ENCODE measurements at regions not wholly inside any gene's neighbourhood (a gene's known extent, or its start where the extent isn't known, plus 50 kb on each side); places are given as distances from the start of the nearest gene placed in this dataset.

DNA sequence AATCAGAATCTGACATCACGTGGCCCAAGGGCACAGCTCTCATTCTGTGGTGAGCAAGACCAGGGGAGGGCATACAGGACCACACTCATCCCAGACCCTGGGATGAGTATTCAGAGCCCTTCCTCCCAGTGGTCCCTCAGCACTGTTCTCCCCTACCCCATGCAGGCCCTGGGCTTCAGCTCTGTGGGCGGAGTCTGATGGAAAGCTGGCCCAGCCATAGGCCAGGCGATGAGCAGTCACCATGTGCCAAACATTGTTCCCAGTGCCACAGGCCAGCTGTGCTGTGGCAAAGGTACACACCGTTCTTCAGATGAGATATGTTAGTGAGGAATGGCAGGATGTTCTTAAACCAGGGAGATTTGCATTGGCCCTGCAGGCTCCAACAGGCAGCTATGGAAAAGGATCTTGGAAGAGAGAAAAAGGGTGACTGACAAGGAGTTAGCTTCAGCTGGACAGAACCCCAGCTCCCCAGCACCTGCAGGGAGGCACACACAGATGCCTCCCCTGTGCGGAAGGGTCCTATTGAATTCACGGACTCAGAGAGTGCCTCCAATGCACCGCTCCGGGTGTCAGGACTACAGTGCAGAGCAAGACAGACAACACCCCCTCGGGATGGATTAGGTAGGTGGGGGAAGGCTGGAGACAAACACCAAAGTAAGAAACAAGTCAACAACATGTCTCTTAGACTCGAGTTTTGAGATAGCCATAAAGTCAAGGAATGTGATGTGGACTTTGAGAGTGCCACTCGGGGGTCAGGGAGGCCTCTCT, 596.0 kb upstream of the MGMT start:
- DNase-seq (ENCODE audit: low read depth, low spot score): no peak

DNA sequence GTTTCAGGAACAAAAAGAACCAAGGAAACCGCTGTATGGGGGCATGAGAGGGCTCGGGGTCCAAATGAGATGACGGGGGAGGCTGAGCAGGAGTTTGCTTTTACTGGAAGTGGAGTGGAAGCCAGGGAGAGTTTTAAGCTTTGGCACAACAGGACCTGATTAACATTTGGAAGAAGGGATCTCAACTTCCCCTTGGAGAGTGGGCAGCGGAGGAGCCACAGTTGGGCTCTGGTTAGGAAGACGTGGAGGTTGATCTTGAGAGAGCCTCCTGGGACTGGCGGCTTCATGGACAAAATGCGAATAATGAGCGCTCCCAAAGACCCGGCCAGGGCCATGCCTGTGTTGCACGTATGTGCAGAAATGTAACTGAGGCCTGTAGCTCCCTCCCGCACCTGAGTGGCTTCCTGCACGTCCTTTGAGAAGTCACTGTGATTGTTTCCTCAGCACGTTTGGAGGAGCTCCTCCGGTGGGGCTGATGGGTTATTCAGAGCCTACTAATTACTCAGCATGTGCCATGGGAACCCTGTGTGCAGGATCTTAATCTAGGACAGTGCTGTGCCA, 595.3 kb upstream of the MGMT start:
- no peak for DNase-seq (ENCODE audit: low read depth, low spot score)

- no peak for DNase-seq (ENCODE audit: low read depth, low spot score)
These were observed 593.5 kb upstream of the MGMT start for GRCh38 chr10:128873411-128874054.

DNA sequence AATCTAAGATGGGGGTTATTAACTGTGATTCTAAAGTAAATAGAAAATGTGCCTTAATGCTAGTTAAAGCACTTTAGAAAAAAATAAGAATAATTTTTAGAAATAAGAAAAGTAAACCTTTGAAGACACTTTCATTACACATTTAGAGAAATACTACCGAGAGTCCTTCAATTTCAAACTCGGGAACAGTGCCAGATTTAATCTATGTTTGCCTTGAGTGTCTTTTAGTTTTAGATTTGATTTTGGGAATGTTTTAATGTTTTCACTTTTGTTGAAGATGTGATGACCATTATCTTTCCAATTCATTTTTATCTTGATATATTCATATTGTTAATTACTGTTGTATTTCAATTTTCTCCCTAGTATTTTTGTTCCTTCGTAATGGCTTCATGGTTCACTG, 592.7 kb upstream of the MGMT start:
- DNase-seq (ENCODE audit: low read depth, low spot score): no peak

DNA sequence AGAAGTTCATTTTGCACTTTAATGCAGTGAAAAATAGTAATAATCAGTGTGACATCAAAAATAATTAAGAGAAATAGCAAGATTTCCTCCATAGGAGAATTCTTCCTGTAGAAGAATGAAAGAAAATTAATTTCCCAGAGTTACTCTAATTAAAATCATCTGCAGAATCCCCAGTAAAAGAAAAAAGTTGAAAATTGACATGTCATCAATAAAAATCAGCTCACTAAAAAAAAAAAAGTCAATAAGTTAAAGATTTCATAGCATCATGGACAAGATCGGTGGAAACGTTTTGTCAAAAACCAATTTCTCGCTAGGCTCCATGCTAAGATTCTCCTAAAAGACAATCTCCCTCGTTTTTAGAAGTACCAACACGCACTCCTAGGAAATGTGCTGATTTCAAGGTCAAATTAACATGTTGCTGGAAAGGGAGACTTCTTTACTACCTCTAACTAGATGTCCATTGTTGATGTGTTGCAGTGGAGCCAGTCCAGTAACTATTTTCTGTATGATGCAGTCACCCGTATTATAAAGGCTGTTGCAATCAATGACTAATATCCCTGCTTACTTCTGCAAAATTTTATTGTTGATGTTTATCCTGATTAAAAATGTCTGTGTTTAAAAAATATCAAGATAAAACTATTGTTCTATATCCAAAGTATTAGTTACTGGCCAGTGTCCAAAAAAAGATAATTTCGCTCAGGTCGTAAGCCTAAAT, 591.9 kb upstream of the MGMT start:
- DNase-seq (ENCODE audit: low read depth, low spot score): no peak

GRCh38 chr10:128875956-128876736, 590.9 kb upstream of the MGMT start:
- DNase-seq (ENCODE audit: low read depth, low spot score): peak; percentile 9

DNA sequence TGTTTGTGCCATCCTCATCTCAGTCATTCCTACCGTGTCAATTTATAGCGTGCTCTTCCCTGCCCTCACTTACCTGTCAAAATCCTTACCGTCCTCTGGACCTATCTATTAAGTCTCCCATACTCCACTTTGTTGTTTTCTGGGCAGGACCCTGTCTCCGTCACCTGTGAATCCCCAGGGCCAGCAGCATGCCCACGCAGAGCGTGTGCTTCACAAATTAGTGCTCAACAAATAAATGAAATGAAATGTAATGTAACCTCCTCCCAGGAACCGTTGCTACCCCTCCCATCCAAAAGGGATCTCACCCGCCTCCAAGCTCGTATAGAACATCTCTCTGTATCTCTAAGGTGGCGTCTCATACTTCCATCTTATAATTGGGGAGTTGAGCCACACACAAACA, 589.9 kb upstream of the MGMT start:
- no peak for DNase-seq (ENCODE audit: low read depth, low spot score)

DNA sequence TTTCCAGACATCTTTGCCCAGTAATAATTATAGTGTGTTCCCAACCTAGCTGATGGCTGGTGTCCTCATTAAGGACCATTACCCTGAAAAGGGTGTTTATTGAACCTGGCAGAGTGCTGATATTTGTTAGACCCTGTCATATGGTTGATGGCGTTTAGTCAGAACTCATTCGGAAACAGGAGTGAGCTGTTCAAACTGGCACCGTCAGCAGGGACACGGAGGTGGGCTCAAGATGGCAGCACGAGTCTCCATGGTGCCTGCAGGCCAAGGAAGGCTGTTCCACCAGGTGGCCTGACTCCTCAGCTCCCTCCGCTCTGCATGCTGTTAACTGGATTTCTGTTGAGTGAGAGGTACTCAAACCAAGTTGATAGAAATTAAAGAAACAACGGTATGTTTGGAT, 589.1 kb upstream of the MGMT start:
- no peak for DNase-seq (ENCODE audit: low read depth, low spot score)

DNA sequence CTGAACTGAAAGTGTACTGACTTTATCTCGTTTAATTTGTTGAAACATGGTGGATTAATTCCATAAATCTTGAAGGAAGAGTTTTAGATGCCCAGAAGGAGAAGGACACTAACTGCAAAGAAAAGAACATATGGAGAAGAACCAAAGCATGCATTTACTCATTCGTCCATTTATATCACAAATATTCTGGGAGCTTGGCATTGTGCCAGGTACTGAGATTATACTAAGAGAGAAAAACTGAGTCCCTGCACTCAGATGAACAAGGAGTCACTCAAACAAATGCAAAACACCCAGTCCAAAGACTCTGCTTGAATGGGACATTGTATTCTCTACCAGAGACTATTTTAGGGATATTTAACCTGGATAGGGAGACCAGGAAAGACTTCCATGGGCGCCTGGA, 588.0 kb upstream of the MGMT start:
- no peak for DNase-seq (ENCODE audit: low read depth, low spot score)

GRCh38 chr10:128879441-128880140, 587.5 kb upstream of the MGMT start:
- no peak for DNase-seq (ENCODE audit: low read depth, low spot score)

- no peak for DNase-seq (ENCODE audit: low read depth, low spot score)
These were observed 586.8 kb upstream of the MGMT start for GRCh38 chr10:128880159-128880725.

DNA sequence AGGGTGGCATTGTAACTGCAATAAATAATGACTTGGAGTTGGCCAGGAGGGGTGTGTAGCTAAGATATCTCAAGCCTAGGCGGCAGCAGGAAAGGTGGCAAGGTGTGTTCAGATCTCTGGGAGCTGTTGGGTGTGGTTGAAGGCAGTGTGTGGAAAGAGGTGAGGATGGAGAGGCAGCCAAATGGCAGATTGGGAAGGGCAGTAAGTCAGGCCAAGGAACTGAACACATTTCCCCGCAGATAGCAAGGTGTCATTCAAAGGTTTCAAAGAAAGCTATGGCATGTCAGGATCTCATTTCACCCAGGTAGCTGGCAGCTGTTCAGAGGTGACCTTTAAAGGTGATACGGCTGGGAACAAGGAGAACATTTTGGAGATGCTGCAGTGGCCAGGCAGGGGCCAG, 586.0 kb upstream of the MGMT start:
- no peak for DNase-seq (ENCODE audit: low read depth, low spot score)

DNA sequence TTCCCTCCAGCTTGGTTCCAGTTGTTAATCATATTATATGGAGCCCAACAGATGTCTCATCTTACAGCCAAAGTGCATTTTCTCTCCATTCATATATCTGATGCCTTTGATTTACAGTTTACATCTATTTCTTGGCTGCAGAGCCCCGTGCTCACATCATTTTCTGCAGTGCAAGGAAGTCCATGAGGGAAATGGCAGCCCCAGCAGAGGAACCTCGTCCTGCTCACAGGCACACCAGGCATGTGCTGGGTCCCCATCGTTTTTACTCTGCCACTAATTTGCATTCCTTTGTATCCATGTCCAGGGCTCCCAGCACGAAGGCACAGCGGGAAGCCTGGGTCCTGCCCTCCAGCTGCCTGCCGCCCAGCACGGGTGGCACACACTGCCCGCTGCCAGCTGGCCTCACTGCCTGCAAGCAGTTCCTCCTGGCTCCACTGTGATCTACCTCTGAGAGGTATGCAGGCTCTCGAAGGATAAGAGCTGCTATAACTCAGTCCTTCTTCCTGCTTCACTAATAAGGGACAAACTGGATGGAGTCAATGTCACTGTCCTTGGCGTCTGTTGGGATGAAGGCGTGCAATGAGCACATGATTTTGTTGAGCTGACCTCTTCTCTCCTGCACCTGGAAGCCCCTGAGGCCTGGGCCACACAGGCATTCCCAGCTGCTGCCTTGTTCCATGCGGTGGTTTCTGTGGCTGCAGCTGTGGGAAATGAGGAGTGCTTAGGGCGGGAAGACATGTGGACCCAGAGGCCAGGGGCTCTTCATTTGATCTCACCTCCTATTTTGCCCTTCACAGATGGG, 583.6 kb upstream of the MGMT start:
- no peak for DNase-seq (ENCODE audit: low read depth, low spot score)

DNA sequence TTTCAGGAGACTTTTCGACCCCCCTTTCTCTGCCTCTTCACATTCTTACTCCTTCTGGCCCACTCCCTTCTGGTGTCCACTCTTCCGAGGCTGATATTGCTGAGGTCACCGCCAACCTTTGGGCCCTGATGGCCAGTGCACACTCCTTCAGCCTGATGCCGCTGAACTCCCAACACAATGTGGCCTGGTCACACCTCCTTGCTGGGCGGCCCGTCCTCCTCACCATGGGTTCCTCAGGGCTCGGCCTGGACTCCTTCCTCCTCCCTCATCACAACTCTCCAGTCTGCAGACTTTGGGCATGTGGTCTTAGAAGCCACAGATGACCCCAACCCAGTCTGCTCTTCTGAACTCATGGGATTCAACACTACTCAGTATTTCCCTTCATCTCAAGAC, 583.0 kb upstream of the MGMT start:
- DNase-seq (ENCODE audit: low read depth, low spot score): no peak

DNA sequence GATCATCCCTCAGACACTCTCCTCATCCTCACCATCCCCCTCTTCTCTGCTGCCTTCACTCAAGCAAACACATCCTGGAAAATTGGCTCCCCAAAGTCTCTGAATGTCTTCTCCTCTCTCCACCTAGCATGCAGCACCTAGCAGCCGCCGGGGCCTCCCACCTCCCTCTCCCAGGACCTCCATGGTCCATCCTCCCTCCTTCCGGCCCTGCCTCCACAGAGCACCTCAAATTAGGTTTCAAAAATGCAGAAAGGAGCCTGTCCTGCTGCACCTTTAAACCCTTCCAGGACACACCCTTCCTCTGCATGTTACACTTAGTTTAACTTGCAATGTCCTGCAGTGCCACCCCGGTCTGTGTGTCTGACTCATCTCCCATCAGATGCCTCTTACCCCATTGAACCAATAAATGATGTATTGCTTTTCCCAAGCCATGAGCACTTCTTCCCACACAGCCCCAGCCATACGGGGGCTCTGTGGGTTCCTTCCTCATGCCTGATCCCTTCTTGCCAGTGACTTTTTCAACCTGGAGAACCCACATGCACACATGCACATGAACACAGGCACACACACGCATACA, 582.5 kb upstream of the MGMT start:
- no peak for DNase-seq (ENCODE audit: low read depth, low spot score)

- DNase-seq (ENCODE audit: low read depth, low spot score): no peak
These were observed 581.2 kb upstream of the MGMT start for GRCh38 chr10:128885573-128886555.

DNA sequence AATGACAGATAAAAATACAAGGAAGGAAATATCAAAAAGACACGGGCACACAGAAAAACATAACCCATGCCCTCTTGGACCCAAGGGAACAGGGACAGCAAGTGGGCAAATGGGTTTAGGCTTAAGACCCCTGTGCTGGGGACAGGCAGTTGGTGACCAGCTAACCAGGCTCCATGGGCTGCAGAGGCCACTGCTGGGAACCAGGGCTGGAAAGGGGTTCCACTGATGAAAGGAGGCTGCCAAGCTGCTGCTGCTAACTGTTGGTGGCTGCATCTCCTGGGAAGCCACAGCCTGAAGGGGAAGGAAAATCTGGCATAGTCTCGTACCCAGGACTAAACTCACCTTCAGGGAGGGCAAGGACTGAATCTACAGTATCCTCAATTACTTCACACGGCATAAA, 579.2 kb upstream of the MGMT start:
- DNase-seq (ENCODE audit: low read depth, low spot score): no peak

DNA sequence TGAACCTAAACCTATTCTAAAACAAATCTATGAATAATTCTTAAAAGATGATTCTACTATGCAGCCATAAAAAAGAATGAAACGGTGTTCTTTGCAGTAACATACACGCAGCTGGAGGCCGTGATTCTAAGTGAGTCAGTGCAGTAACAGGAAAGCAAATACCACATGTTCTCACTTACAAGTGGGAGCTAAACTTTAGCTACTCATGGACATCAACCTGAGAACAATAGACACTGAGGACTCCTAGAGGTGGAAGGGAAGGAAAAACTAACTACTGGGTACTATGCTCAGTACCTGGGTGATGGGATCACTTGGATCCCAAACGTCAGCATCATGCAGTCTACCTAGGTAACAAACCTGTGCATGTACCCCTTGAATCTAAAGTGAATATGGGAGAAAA, 575.0 kb upstream of the MGMT start:
- no peak for DNase-seq (ENCODE audit: low read depth, low spot score)
